Transverse colon (tissue), 4 donors: ENCODE measurements at regions not wholly inside any gene's neighbourhood (a gene's known extent, or its start where the extent isn't known, plus 50 kb on each side); places are given as distances from the start of the nearest gene placed in this dataset.
"Not testable (repeated sequence)": the region's sequence is repeated elsewhere in the genome, so short reads cannot be mapped to it uniquely, and the experiment has no call there.

Experiments
- DNase-seq: peaks from one replicate; pipeline ENCODE4 v3.0.0-alpha.2; 2019
- H3K27ac ChIP-seq, 4 donors: fragments of 200-600 bp; sonication (generic); 2 replicates each; pipeline ENCODE4 v1.5.1; 2016 to 2018; ENCODE audit warnings: inconsistent platforms in 4 of 4
- H3K27me3 ChIP-seq: fragments of 200-600 bp; sonication (generic); 2 replicates; pipeline ENCODE4 v1.5.1; 2017; ENCODE audit warnings: inconsistent platforms
- H3K36me3 ChIP-seq, 4 donors: fragments of 200-600 bp; sonication (generic); 2 replicates each; pipeline ENCODE4 v1.5.1; 2017 to 2019; ENCODE audit warnings: inconsistent platforms in 4 of 4
- H3K4me1 ChIP-seq, 4 donors: fragments of 200-600 bp; sonication (generic); 2 replicates each; pipeline ENCODE4 v1.5.1; 2017 to 2020; ENCODE audit warnings: inconsistent platforms in 4 of 4
- H3K4me3 ChIP-seq, 4 donors: fragments of 200-600 bp; sonication (generic); 1 replicate in 1 of 4; 2 replicates in 3 of 4; pipeline versions ENCODE4 v1.5.1 to v1.6.1; 2017 to 2019; ENCODE audit warnings: inconsistent platforms in 4 of 4
- H3K9me3 ChIP-seq, 2 donors: fragments of 200-600 bp; sonication (generic); 2 replicates each; pipeline ENCODE4 v1.5.1; 2017 to 2019; ENCODE audit warnings: inconsistent platforms in 2 of 2
- EP300 ChIP-seq: sonication (generic); formaldehyde crosslinking; IDR thresholded peaks from one replicate; pipeline ENCODE4 v1.6.1; 2017; ENCODE audit warnings: antibody characterized with exemption, low read depth
- POLR2A ChIP-seq: fragments of 450-650 bp; IDR thresholded peaks from one replicate; pipeline ENCODE4 v1.6.1; 2016; ENCODE audit warnings: antibody characterized with exemption, mild to moderate bottlenecking, moderate library complexity
- POLR2AphosphoS5 ChIP-seq, 3 donors: sonication (generic); formaldehyde crosslinking; IDR thresholded peaks; one replicate each; pipeline ENCODE4 v1.6.1; 2016; ENCODE audit warnings: antibody characterized with exemption in 3 of 3
- WGBS, 2 donors: methylation state at CpG; one replicate each; pipeline ENCODE4 v1.1.5; 2018; ENCODE audit warnings: low coverage in 1 of 2; 5-methylcytosine and 5-hydroxymethylcytosine counted together
- in situ Hi-C, 4 donors: fragments of 200-750 bp; cut with MboI; loops; one replicate each; pipeline versions ENCODE4 v1.15.0 to v1.15.1; 2017; ENCODE audit warnings: low sequenced_read_pairs in 3 of 4, low pct_ligation_motif_present in 1 of 4, low pct_unique_long_range_greater_than_20kb in 1 of 4
- intact Hi-C: fragments of 100-400 bp; cut with DNase I; formaldehyde crosslinking; loops from one replicate; pipeline ENCODE4 v1.15.1; 2023; ENCODE audit warnings: low total_unique reads
- TF ChIP-seq, protein P1 (sequence below), 5 experiments: fragments of 200-600 bp in 3 of 5; fragments of 450-650 bp in 2 of 5; sonication (generic) in 3 of 5; IDR thresholded peaks; 1 replicate in 2 of 5; 2 replicates in 3 of 5; pipeline ENCODE4 v1.5.1; 2016 to 2017; ENCODE audit warnings: antibody characterized with exemption in 5 of 5, inconsistent platforms in 3 of 5, mild to moderate bottlenecking in 2 of 5, moderate library complexity in 1 of 5

DNA sequence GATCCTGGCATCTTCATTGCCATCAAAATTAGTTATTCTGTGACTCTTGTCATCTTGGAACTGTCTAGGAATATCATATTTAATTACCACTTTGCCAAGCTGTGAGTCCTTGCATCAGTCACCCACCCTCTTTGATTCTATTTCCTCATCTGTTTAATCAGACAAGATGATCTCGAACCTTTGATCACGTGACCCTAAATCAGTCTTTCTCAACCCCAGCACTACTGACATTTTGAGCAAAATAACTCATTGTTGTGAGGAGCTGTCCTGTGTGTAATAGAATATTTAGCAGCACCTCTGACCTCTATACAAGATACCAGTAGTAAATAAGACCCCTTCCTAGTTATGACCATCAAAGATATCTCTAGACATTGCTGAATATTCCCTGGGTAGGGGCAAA lies 343.4 kb upstream of the ARPP21 start:
- no peak overlapping the region for H3K4me3 ChIP-seq
- no peaks in the 10 kb centered on the region for H3K36me3 ChIP-seq
- in situ Hi-C loops, result no loop called here
- intact Hi-C loops, result no loop called here
- H3K27ac ChIP-seq, result no peak overlapping the region
- no peaks in the 10 kb centered on the region for H3K4me1 ChIP-seq
- no peaks in the 10 kb centered on the region for H3K9me3 ChIP-seq
- TF ChIP-seq EP300, result no peak
- TF ChIP-seq POLR2A, result no peak
- TF ChIP-seq, protein P1, sequence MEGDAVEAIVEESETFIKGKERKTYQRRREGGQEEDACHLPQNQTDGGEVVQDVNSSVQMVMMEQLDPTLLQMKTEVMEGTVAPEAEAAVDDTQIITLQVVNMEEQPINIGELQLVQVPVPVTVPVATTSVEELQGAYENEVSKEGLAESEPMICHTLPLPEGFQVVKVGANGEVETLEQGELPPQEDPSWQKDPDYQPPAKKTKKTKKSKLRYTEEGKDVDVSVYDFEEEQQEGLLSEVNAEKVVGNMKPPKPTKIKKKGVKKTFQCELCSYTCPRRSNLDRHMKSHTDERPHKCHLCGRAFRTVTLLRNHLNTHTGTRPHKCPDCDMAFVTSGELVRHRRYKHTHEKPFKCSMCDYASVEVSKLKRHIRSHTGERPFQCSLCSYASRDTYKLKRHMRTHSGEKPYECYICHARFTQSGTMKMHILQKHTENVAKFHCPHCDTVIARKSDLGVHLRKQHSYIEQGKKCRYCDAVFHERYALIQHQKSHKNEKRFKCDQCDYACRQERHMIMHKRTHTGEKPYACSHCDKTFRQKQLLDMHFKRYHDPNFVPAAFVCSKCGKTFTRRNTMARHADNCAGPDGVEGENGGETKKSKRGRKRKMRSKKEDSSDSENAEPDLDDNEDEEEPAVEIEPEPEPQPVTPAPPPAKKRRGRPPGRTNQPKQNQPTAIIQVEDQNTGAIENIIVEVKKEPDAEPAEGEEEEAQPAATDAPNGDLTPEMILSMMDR (IDR thresholded peaks at IDR 0.05), result no peak
- no peak for TF ChIP-seq POLR2AphosphoS5 (IDR thresholded peaks at IDR 0.05)
- H3K27me3 ChIP-seq, result no peaks in the 10 kb centered on the region
- no peak for DNase-seq
- 66 to 71% methylated on average over 2 of the region's 2 CpGs for WGBS, 2 donors

DNA sequence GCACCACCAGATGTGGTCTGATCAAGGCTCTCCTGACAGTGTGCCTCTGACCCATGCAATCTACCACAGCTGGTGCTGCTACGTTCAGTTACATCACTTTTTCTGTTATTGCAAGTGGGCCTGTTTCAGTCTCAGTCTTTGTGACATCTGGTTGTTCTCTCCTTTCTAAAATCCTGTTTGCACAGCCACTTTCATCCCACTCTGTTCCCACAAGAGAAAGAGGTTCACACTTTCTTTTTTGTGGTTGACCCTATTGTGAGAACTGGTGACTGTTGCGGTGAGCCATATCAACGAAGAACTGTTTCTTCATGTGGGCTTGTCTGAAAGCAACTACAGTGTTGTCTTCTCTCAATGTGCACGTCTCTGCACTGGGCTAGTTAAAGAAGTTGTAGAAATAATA lies 342.8 kb upstream of the ARPP21 start:
- Histone ChIP-seq H3K36me3 (no peaks in the 10 kb centered on the region), H3K4me3 (no peak overlapping the region), H3K27ac (no peak overlapping the region), H3K9me3 (no peaks in the 10 kb centered on the region), H3K27me3 (no peaks in the 10 kb centered on the region), H3K4me1 (no peaks in the 10 kb centered on the region)
- in situ Hi-C loops (no loop called here), intact Hi-C loops (no loop called here)
- 62 to 75% methylated on average over 3 to 4 of the region's 4 CpGs for WGBS, 2 donors
- no peak for DNase-seq
- TF ChIP-seq, protein P1 (IDR thresholded peaks at IDR 0.05), result no peak
- no peak for TF ChIP-seq EP300
- no peak for TF ChIP-seq POLR2AphosphoS5 (IDR thresholded peaks at IDR 0.05)
- no peak for TF ChIP-seq POLR2A

DNA sequence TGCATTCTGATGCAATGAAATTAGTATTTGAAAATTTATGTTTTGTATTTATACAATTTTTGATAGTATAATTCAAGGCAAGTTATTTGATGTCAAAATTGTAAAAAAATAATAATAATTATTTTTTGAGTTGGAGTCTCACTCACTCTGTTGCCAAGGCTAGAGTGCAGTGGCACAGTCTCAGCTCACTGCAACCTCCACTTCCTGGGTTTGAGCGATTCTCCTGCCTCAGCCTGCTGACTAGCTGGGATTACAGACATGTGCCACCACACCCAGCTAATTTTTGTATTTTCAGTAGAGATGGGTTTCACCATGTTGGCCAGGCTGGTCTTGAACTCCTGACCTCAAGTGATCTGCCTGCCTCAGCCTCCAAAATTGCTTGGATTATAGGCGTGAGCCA lies 342.4 kb upstream of the ARPP21 start:
- in situ Hi-C loops, H3K4me3 ChIP-seq, H3K27me3 ChIP-seq, DNase-seq, H3K36me3 ChIP-seq, H3K4me1 ChIP-seq, H3K27ac ChIP-seq, intact Hi-C loops, H3K9me3 ChIP-seq: not testable (repeated sequence)
- 63 to 69% methylated on average over 1 to 2 of the region's 2 CpGs for WGBS, 2 donors

DNA sequence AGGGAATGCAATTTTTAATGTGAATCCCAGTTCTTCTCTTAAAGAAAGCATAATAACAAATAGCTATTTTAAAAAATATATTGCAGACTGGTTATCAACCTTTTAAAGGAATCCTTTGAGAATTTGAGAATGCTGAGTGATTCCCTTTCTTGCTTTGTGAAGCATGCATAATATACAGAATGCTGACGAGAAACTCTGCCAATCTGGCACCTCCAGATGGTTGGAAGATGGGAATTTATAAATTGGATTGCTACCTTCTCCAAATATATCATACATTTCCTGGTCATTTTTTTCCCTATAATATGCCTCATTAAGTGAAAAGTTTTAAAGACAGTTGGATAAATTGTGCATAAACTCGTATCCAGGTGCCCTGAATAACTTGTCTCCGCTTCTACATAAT lies 333.9 kb upstream of the ARPP21 start:
- in situ Hi-C loops (no loop called here), intact Hi-C loops (no loop called here)
- Histone ChIP-seq H3K4me1 (no peaks in the 10 kb centered on the region), H3K4me3 (no peak overlapping the region), H3K9me3 (no peaks in the 10 kb centered on the region), H3K36me3 (no peaks in the 10 kb centered on the region), H3K27me3 (no peaks in the 10 kb centered on the region), H3K27ac (no peak overlapping the region)
- TF ChIP-seq EP300, result no peak
- TF ChIP-seq, protein P1 (IDR thresholded peaks at IDR 0.05), result no peak
- TF ChIP-seq POLR2AphosphoS5 (IDR thresholded peaks at IDR 0.05), result no peak
- TF ChIP-seq POLR2A, result no peak
- no peak for DNase-seq
- 71 to 77% methylated on average over 3 of the region's 3 CpGs for WGBS, 2 donors

DNA sequence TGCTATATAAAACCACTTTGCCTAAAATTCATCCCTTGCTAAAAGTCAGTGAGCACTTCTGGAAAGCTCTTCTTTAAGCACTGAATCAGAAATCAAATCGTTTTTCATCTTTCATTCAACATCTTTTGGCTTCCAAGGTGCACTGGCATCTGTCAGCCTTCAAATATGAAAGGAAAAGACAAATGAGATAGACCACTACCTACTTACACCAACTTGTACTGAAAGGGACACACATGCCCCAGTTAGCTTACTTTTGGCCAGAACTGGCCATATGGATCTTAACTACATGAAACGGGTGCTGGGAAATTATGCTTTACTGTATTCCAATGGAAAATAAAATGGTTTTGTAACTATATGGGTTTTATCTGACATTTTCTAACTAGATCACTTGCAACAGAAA lies 332.0 kb upstream of the ARPP21 start:
- in situ Hi-C loops, result no loop called here
- intact Hi-C loops, result no loop called here
- Histone ChIP-seq H3K4me1 (no peaks in the 10 kb centered on the region), H3K4me3 (no peak overlapping the region), H3K27me3 (no peaks in the 10 kb centered on the region), H3K36me3 (no peaks in the 10 kb centered on the region), H3K27ac (no peak overlapping the region), H3K9me3 (no peaks in the 10 kb centered on the region)
- DNase-seq, result no peak
- TF ChIP-seq, protein P1 (IDR thresholded peaks at IDR 0.05), result no peak
- TF ChIP-seq POLR2A, result no peak
- TF ChIP-seq POLR2AphosphoS5 (IDR thresholded peaks at IDR 0.05), result no peak
- TF ChIP-seq EP300, result no peak
- WGBS, 2 donors, result 63 to 65% methylated on average over 2 of the region's 2 CpGs

DNA sequence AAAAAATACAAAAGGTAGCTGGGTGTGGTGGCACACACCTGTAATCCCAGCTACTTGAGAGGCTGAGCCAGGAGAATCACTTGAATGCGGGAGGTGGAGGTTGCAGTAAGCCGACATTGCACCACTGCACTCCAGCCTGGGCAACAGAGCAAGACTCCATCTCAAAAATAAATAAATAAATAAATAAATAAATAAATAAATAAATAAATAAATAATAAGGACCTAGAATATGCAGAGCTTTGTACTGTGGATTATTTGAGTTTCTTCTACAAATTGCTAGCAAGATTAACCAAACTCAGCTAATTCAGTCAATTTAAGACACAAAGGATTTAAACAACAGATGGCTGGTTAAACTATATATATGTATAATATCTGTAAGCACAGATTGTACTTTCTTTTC lies 322.5 kb upstream of the ARPP21 start:
- in situ Hi-C loops, H3K4me1 ChIP-seq, H3K36me3 ChIP-seq, DNase-seq, H3K27ac ChIP-seq, intact Hi-C loops, H3K9me3 ChIP-seq, H3K4me3 ChIP-seq, H3K27me3 ChIP-seq: not testable (repeated sequence)
- WGBS, 2 donors, result 83 to 97% methylated on average over 2 of the region's 2 CpGs
